Ascending aorta (tissue), 2 donors: ENCODE measurements at regions not wholly inside any gene's neighbourhood (a gene's known extent, or its start where the extent isn't known, plus 50 kb on each side); places are given as distances from the start of the nearest gene placed in this dataset.

Experiments
- DNase-seq, 2 donors: peaks; one replicate each; pipeline ENCODE4 v3.0.0-alpha.2; 2019; ENCODE audit warnings: low spot score in 2 of 2
- H3K27ac ChIP-seq, 2 donors: fragments of 200-600 bp; sonication (generic); one replicate each; pipeline ENCODE4 v1.5.1; 2016 to 2017; ENCODE audit warnings: mild to moderate bottlenecking in 1 of 2
- H3K27me3 ChIP-seq: fragments of 200-600 bp; sonication (generic); one replicate; pipeline ENCODE4 v1.5.1; 2017
- H3K36me3 ChIP-seq, 2 donors: fragments of 200-600 bp; sonication (generic); one replicate each; pipeline ENCODE4 v1.5.1; 2016
- H3K4me1 ChIP-seq, 2 donors: fragments of 200-600 bp; sonication (generic); one replicate each; pipeline ENCODE4 v1.5.1; 2016 to 2017; ENCODE audit warnings: mild to moderate bottlenecking in 1 of 2
- H3K4me3 ChIP-seq, 2 donors: fragments of 200-600 bp; sonication (generic); one replicate each; pipeline ENCODE4 v1.5.1; 2016 to 2017; ENCODE audit warnings: mild to moderate bottlenecking in 1 of 2
- H3K9me3 ChIP-seq, 2 donors: fragments of 200-600 bp; sonication (generic); one replicate each; pipeline ENCODE4 v1.5.1; 2016
- intact Hi-C: fragments of 100-400 bp; cut with DNase I; formaldehyde crosslinking; loops from one replicate; pipeline ENCODE4 v1.15.1; 2023
- TF ChIP-seq, protein P1 (sequence below), 3 experiments: fragments of 200-600 bp in 2 of 3; fragments of 450-650 bp in 1 of 3; sonication (generic) in 2 of 3; IDR thresholded peaks; one replicate each; pipeline ENCODE4 v1.5.1; 2016 to 2019; ENCODE audit warnings: antibody characterized with exemption in 3 of 3, mild to moderate bottlenecking in 1 of 3, moderate library complexity in 1 of 3

DNA sequence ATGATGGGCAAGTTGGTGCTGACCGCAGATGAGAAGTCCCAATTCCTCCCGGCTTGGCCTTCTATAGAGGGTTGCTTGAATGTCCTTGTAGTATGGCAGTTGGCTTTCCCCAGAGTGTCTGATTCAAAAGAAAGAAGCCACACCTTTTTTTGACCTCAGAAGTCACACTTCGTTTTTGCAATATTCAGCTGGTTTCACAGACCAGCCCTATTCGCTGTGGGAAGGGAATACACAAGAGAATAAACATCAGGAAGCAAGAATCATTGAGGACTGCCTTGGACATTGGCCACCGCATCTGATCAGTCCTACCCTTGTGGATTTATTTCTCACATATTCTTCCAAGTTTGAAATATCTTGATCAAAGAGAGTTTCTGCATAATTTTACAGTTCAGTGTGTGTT, 228.6 kb upstream of the SUCLG2 start:
- H3K27ac ChIP-seq: no peak overlapping the region
- intact Hi-C loops: no loop called here
- TF ChIP-seq, protein P1, sequence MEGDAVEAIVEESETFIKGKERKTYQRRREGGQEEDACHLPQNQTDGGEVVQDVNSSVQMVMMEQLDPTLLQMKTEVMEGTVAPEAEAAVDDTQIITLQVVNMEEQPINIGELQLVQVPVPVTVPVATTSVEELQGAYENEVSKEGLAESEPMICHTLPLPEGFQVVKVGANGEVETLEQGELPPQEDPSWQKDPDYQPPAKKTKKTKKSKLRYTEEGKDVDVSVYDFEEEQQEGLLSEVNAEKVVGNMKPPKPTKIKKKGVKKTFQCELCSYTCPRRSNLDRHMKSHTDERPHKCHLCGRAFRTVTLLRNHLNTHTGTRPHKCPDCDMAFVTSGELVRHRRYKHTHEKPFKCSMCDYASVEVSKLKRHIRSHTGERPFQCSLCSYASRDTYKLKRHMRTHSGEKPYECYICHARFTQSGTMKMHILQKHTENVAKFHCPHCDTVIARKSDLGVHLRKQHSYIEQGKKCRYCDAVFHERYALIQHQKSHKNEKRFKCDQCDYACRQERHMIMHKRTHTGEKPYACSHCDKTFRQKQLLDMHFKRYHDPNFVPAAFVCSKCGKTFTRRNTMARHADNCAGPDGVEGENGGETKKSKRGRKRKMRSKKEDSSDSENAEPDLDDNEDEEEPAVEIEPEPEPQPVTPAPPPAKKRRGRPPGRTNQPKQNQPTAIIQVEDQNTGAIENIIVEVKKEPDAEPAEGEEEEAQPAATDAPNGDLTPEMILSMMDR (IDR thresholded peaks at IDR 0.05): no peak
- H3K36me3 ChIP-seq: no peaks in the 10 kb centered on the region
- no peaks in the 10 kb centered on the region for H3K4me1 ChIP-seq
- H3K27me3 ChIP-seq: no peaks in the 10 kb centered on the region
- DNase-seq: no peak
- H3K9me3 ChIP-seq: no peaks in the 10 kb centered on the region
- H3K4me3 ChIP-seq: no peak overlapping the region

DNA sequence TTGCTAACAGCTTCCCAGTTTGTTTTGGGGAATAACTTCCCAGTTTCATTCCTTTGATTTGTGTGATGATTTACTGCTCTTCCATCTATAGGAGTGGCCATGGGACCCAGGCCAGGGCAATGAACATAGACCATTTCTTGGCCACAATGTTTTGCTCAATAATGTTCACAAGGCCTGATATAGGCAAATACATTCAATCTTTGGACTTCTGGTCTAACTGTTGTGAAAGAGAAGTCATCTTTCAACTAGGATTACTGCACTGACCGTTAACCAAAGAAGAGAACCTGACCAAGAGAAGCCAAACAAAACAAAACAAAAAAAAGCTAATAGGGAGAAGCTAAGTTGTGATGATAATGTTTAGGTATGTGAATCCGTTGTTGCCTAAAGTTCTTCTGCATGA, 221.8 kb upstream of the SUCLG2 start:
- H3K4me1 ChIP-seq: no peaks in the 10 kb centered on the region
- no peaks in the 10 kb centered on the region for H3K27me3 ChIP-seq
- no peak overlapping the region for H3K27ac ChIP-seq
- TF ChIP-seq, protein P1 (IDR thresholded peaks at IDR 0.05): no peak
- H3K9me3 ChIP-seq: no peaks in the 10 kb centered on the region
- intact Hi-C loops: no loop called here
- H3K36me3 ChIP-seq: no peaks in the 10 kb centered on the region
- no peak for DNase-seq
- H3K4me3 ChIP-seq: no peak overlapping the region

DNA sequence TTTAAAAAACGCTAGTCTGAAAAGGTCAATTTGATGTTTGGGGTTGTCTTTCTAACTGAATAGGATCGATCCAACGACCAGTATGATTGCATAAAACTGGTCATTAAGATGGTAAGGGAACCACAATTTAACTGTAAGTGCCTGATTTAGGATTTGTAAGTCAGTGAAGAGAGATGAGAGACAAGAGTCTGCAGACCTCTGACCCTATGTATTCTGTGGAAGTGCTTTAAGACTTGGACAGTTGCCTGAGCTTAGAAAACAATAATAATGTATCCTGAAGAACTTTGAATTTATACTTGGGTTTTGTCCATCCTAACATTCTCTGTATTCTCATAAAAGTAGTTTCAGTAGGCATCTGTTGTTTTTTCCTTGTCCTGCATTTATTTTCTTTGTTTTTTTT, 221.4 kb upstream of the SUCLG2 start:
- H3K36me3 ChIP-seq: no peaks in the 10 kb centered on the region
- H3K27ac ChIP-seq: no peak overlapping the region
- intact Hi-C loops: no loop called here
- no peaks in the 10 kb centered on the region for H3K27me3 ChIP-seq
- no peaks in the 10 kb centered on the region for H3K4me1 ChIP-seq
- TF ChIP-seq, protein P1 (IDR thresholded peaks at IDR 0.05): no peak
- no peak for DNase-seq
- no peak overlapping the region for H3K4me3 ChIP-seq
- H3K9me3 ChIP-seq: no peaks in the 10 kb centered on the region

DNA sequence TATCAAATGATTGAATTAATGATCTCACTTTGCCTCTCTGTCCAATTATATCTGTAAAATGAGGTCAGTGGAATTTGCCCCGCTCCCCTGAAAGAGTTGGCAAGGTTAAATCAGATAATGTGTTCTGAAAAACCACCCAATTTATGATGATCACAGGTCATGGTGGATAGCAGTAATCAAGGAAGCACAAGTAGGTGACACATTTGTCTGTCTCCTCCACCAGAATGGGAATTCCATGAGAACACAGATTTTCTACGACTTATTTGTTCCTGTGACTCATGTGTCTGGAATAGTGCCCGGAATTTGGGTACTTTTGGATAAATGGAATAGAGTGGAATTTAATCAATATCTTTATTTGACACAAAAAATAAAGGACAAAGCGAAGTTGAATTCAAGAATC, 220.9 kb upstream of the SUCLG2 start:
- H3K9me3 ChIP-seq: no peaks in the 10 kb centered on the region
- no peak for DNase-seq
- intact Hi-C loops: no loop called here
- H3K27me3 ChIP-seq: no peaks in the 10 kb centered on the region
- H3K4me1 ChIP-seq: no peaks in the 10 kb centered on the region
- H3K36me3 ChIP-seq: no peaks in the 10 kb centered on the region
- H3K4me3 ChIP-seq: no peak overlapping the region
- TF ChIP-seq, protein P1 (IDR thresholded peaks at IDR 0.05): no peak
- H3K27ac ChIP-seq: no peak overlapping the region

DNA sequence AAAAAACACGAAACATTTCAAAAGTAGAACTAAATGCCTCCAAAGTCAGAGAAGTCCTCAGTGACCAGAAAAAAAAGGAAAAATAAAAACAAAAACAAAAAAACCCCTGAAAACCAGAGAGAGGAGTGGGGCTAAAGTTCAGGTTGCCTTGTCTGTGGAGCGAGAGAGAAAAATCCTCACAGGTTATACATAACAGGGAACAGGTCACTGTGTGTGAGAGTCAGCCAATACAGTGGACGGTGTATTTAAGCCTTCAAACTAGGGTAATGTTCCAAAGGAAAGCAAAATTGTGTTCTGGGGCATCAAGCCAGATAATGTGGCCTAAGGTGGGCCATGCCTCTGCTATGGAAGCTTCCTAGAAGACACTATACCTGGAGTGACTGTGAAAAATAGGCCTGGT, 216.1 kb upstream of the SUCLG2 start:
- Histone ChIP-seq H3K36me3 (no peaks in the 10 kb centered on the region), H3K9me3 (no peaks in the 10 kb centered on the region), H3K27me3 (no peaks in the 10 kb centered on the region), H3K4me3 (no peak overlapping the region), H3K4me1 (no peaks in the 10 kb centered on the region), H3K27ac (no peak overlapping the region)
- DNase-seq: no peak
- TF ChIP-seq, protein P1 (IDR thresholded peaks at IDR 0.05): no peak
- intact Hi-C loops: no loop called here

DNA sequence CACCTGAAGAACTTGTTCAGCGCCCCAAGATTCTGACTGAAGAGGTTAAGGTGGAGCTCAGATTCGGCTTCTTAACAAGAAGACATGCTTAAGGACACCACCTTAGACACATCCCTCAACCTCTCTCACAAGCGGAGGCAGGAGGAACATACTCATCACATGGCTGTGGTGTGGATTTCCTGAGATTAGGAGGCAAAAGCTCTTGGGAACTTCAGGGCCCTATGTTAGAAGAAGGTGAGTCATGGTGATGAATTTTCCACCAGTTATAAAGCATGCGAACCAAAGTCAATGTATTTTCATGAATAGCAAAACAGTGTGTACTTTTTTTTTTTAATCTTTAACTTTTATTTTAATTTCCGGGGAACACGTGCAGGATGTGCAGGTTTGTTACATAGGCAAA, 212.2 kb upstream of the SUCLG2 start:
- no peak for DNase-seq
- H3K36me3 ChIP-seq: no peaks in the 10 kb centered on the region
- H3K27me3 ChIP-seq: no peaks in the 10 kb centered on the region
- no peaks in the 10 kb centered on the region for H3K9me3 ChIP-seq
- no peak overlapping the region for H3K27ac ChIP-seq
- H3K4me3 ChIP-seq: no peak overlapping the region
- intact Hi-C loops: no loop called here
- TF ChIP-seq, protein P1 (IDR thresholded peaks at IDR 0.05): no peak
- H3K4me1 ChIP-seq: no peaks in the 10 kb centered on the region
